Activated naive CD4-positive, alpha-beta T cell treated with anti-CD3 and anti-CD28 coated beads, Interleukin-2, amount 50 U/mL, for 24 hours (primary cell): ENCODE measurements at regions not wholly inside any gene's neighbourhood (a gene's known extent, or its start where the extent isn't known, plus 50 kb on each side); places are given as distances from the start of the nearest gene placed in this dataset.
"Not testable (repeated sequence)": the region's sequence is repeated elsewhere in the genome, so short reads cannot be mapped to it uniquely, and the experiment has no call there.

Source experiments
- H3K27ac Mint-ChIP-seq: one replicate; pipeline ENCODE4 v1.8.0; 2021; ENCODE audit warnings: mild to moderate bottlenecking, mixed read lengths
- H3K27me3 Mint-ChIP-seq: one replicate; pipeline ENCODE4 v1.8.0; 2021; ENCODE audit warnings: mixed read lengths
- H3K36me3 Mint-ChIP-seq: one replicate; pipeline ENCODE4 v1.8.0; 2021; ENCODE audit warnings: mixed read lengths
- H3K4me1 Mint-ChIP-seq: one replicate; pipeline ENCODE4 v1.8.0; 2021; ENCODE audit warnings: mixed read lengths
- H3K4me3 Mint-ChIP-seq: one replicate; pipeline ENCODE4 v1.8.0; 2021; ENCODE audit warnings: mild to moderate bottlenecking, mixed read lengths
- H3K9me3 Mint-ChIP-seq: one replicate; pipeline ENCODE4 v1.8.0; 2021; ENCODE audit warnings: mixed read lengths

- H3K9me3 Mint-ChIP-seq: peaks cover 6% of the 10 kb centered on the region
- no peak overlapping the region for H3K27ac Mint-ChIP-seq
- H3K36me3 Mint-ChIP-seq: no peaks in the 10 kb centered on the region
- no peaks in the 10 kb centered on the region for H3K27me3 Mint-ChIP-seq
- H3K4me1 Mint-ChIP-seq: no peaks in the 10 kb centered on the region
- H3K4me3 Mint-ChIP-seq: no peak overlapping the region
Measured at GRCh38 chr20:55316753-55317152, 688.6 kb downstream of the CBLN4 start.

- H3K27me3 Mint-ChIP-seq, H3K36me3 Mint-ChIP-seq, H3K4me1 Mint-ChIP-seq, H3K27ac Mint-ChIP-seq, H3K9me3 Mint-ChIP-seq, H3K4me3 Mint-ChIP-seq: not testable (repeated sequence)
Measured at GRCh38 chr20:55310844-55311243, 694.5 kb downstream of the CBLN4 start.

- Mint-ChIP-seq H3K9me3 (no peaks in the 10 kb centered on the region), H3K36me3 (no peaks in the 10 kb centered on the region), H3K27ac (no peak overlapping the region), H3K4me1 (no peaks in the 10 kb centered on the region), H3K4me3 (no peak overlapping the region), H3K27me3 (no peaks in the 10 kb centered on the region)
Measured at GRCh38 chr20:55291261-55291660, 714.1 kb downstream of the CBLN4 start.

- no peak overlapping the region for H3K4me3 Mint-ChIP-seq
- peaks cover 6% of the 10 kb centered on the region for H3K9me3 Mint-ChIP-seq
- no peaks in the 10 kb centered on the region for H3K36me3 Mint-ChIP-seq
- no peak overlapping the region for H3K27ac Mint-ChIP-seq
- H3K27me3 Mint-ChIP-seq: peaks cover 2% of the 10 kb centered on the region
- no peaks in the 10 kb centered on the region for H3K4me1 Mint-ChIP-seq
Measured at GRCh38 chr20:55283889-55284288, 721.4 kb downstream of the CBLN4 start.

GRCh38 chr20:55273149-55273548, 732.2 kb downstream of the CBLN4 start:
- peaks cover 6% of the 10 kb centered on the region for H3K9me3 Mint-ChIP-seq
- peaks cover 3% of the 10 kb centered on the region for H3K27me3 Mint-ChIP-seq
- no peaks in the 10 kb centered on the region for H3K4me1 Mint-ChIP-seq
- no peaks in the 10 kb centered on the region for H3K36me3 Mint-ChIP-seq
- no peak overlapping the region for H3K4me3 Mint-ChIP-seq
- no peak overlapping the region for H3K27ac Mint-ChIP-seq

- Mint-ChIP-seq H3K36me3 (no peaks in the 10 kb centered on the region), H3K9me3 (peaks cover 6% of the 10 kb centered on the region), H3K4me1 (no peaks in the 10 kb centered on the region), H3K4me3 (no peak overlapping the region), H3K27me3 (no peaks in the 10 kb centered on the region), H3K27ac (no peak overlapping the region)
Measured at GRCh38 chr20:55271371-55271770, 733.9 kb downstream of the CBLN4 start.

- H3K9me3 Mint-ChIP-seq: peaks cover 14% of the 10 kb centered on the region
- H3K4me1 Mint-ChIP-seq: no peaks in the 10 kb centered on the region
- no peak overlapping the region for H3K27ac Mint-ChIP-seq
- H3K36me3 Mint-ChIP-seq: no peaks in the 10 kb centered on the region
- H3K27me3 Mint-ChIP-seq: peaks cover 5% of the 10 kb centered on the region
- no peak overlapping the region for H3K4me3 Mint-ChIP-seq
Measured at GRCh38 chr20:55269913-55270312, 735.4 kb downstream of the CBLN4 start.

GRCh38 chr20:55266361-55266760, 739.0 kb downstream of the CBLN4 start:
- Mint-ChIP-seq H3K4me1 (no peaks in the 10 kb centered on the region), H3K27me3 (peaks cover 6% of the 10 kb centered on the region), H3K36me3 (no peaks in the 10 kb centered on the region), H3K27ac (no peak overlapping the region), H3K4me3 (no peak overlapping the region), H3K9me3 (peaks cover 24% of the 10 kb centered on the region)

- Mint-ChIP-seq H3K4me1 (no peaks in the 10 kb centered on the region), H3K36me3 (no peaks in the 10 kb centered on the region), H3K27me3 (peaks cover 6% of the 10 kb centered on the region), H3K9me3 (peaks cover 24% of the 10 kb centered on the region), H3K27ac (no peak overlapping the region), H3K4me3 (no peak overlapping the region)
Measured at GRCh38 chr20:55264703-55265239, 740.5 kb downstream of the CBLN4 start.

- Mint-ChIP-seq H3K9me3 (peaks cover 10% of the 10 kb centered on the region), H3K27me3 (no peaks in the 10 kb centered on the region), H3K4me3 (no peak overlapping the region), H3K4me1 (no peaks in the 10 kb centered on the region), H3K36me3 (no peaks in the 10 kb centered on the region), H3K27ac (no peak overlapping the region)
Measured at GRCh38 chr20:55258559-55258958, 746.8 kb downstream of the CBLN4 start.

GRCh38 chr20:55255016-55255415, 750.3 kb downstream of the CBLN4 start:
- H3K4me1 Mint-ChIP-seq: no peaks in the 10 kb centered on the region
- H3K27ac Mint-ChIP-seq: no peak overlapping the region
- H3K36me3 Mint-ChIP-seq: no peaks in the 10 kb centered on the region
- H3K27me3 Mint-ChIP-seq: no peaks in the 10 kb centered on the region
- H3K9me3 Mint-ChIP-seq: peaks cover 4% of the 10 kb centered on the region
- no peak overlapping the region for H3K4me3 Mint-ChIP-seq

- Mint-ChIP-seq H3K9me3 (peaks cover 4% of the 10 kb centered on the region), H3K4me1 (no peaks in the 10 kb centered on the region), H3K36me3 (no peaks in the 10 kb centered on the region), H3K27ac (no peak overlapping the region), H3K4me3 (no peak overlapping the region), H3K27me3 (no peaks in the 10 kb centered on the region)
Measured at GRCh38 chr20:55253781-55254180, 751.5 kb downstream of the CBLN4 start.

- Mint-ChIP-seq H3K27me3 (no peaks in the 10 kb centered on the region), H3K4me3 (no peak overlapping the region), H3K9me3 (peaks cover 4% of the 10 kb centered on the region), H3K4me1 (no peaks in the 10 kb centered on the region), H3K27ac (no peak overlapping the region), H3K36me3 (no peaks in the 10 kb centered on the region)
Measured at GRCh38 chr20:55252521-55252920, 752.8 kb downstream of the CBLN4 start.

- H3K4me3 Mint-ChIP-seq: no peak overlapping the region
- peaks cover 4% of the 10 kb centered on the region for H3K9me3 Mint-ChIP-seq
- no peaks in the 10 kb centered on the region for H3K27me3 Mint-ChIP-seq
- H3K36me3 Mint-ChIP-seq: no peaks in the 10 kb centered on the region
- H3K4me1 Mint-ChIP-seq: no peaks in the 10 kb centered on the region
- no peak overlapping the region for H3K27ac Mint-ChIP-seq
Measured at GRCh38 chr20:55251170-55251569, 754.1 kb downstream of the CBLN4 start.

GRCh38 chr20:55242853-55243252, 762.5 kb downstream of the CBLN4 start:
- Mint-ChIP-seq H3K9me3 (no peaks in the 10 kb centered on the region), H3K27ac (no peak overlapping the region), H3K4me3 (no peak overlapping the region), H3K4me1 (no peaks in the 10 kb centered on the region), H3K27me3 (peaks cover 2% of the 10 kb centered on the region), H3K36me3 (no peaks in the 10 kb centered on the region)

- Mint-ChIP-seq H3K27me3 (peaks cover 2% of the 10 kb centered on the region), H3K9me3 (no peaks in the 10 kb centered on the region), H3K4me3 (no peak overlapping the region), H3K36me3 (no peaks in the 10 kb centered on the region), H3K4me1 (no peaks in the 10 kb centered on the region), H3K27ac (no peak overlapping the region)
Measured at GRCh38 chr20:55239269-55239668, 763.9 kb downstream of the DOK5 start.

GRCh38 chr20:55232647-55233046, 757.3 kb downstream of the DOK5 start:
- Mint-ChIP-seq H3K36me3 (no peaks in the 10 kb centered on the region), H3K9me3 (no peaks in the 10 kb centered on the region), H3K27ac (no peak overlapping the region), H3K4me1 (no peaks in the 10 kb centered on the region), H3K27me3 (no peaks in the 10 kb centered on the region), H3K4me3 (no peak overlapping the region)
